HCT116 (cell line): ENCODE measurements at regions not wholly inside any gene's neighbourhood (a gene's known extent, or its start where the extent isn't known, plus 50 kb on each side); places are given as distances from the start of the nearest gene placed in this dataset.

ENCODE experiments used
- CEBPB ChIP-seq: IDR thresholded peaks from 2 replicates; pipeline ENCODE4 v1.6.1; 2012; ENCODE audit warnings: low read depth
- CTCF ChIP-seq, 3 experiments: fragments of 200-600 bp in 1 of 3; sonication (generic) in 1 of 3; IDR thresholded peaks in 2 of 3; conservative IDR thresholded peaks in 1 of 3; 2 replicates each; pipeline ENCODE4 v1.5.1; 2012 to 2017; ENCODE audit warnings: low read depth in 2 of 3, low read length in 2 of 3, antibody characterized with exemption in 1 of 3, borderline replicate concordance in 1 of 3, control low read depth in 1 of 3, mild to moderate bottlenecking in 1 of 3, mixed read lengths in 1 of 3, mixed run types in 1 of 3, moderate library complexity in 1 of 3; ENCODE audit not compliant: insufficient read depth in 1 of 3
- EGR1 ChIP-seq: IDR thresholded peaks from 2 replicates; pipeline ENCODE4 v1.6.1; 2012; ENCODE audit warnings: low read depth
- EZH2 ChIP-seq: fragments of 200-600 bp; sonication (generic); IDR thresholded peaks from 2 replicates; pipeline ENCODE4 v1.6.1; 2017; ENCODE audit warnings: antibody characterized with exemption, mixed run types
- MAX ChIP-seq: IDR thresholded peaks from 2 replicates; pipeline ENCODE4 v1.6.1; 2012
- POLR2A ChIP-seq: IDR thresholded peaks from 2 replicates; pipeline ENCODE4 v1.7.0; 2011; ENCODE audit warnings: borderline replicate concordance; ENCODE audit not compliant: insufficient read depth, insufficient read length; ENCODE audit errors: extremely low read depth
- POLR2AphosphoS5 ChIP-seq: IDR thresholded peaks from 2 replicates; pipeline ENCODE4 v1.6.1; 2011; ENCODE audit warnings: mild to moderate bottlenecking, low read depth, low read length, moderate library complexity
- REST ChIP-seq: IDR thresholded peaks from 2 replicates; pipeline ENCODE4 v1.6.1; 2012; ENCODE audit warnings: low read depth
- SIN3A ChIP-seq: IDR thresholded peaks from 2 replicates; pipeline ENCODE4 v1.6.1; 2012; ENCODE audit warnings: low read depth
- YY1 ChIP-seq: IDR thresholded peaks from 2 replicates; pipeline ENCODE4 v1.6.1; 2011; ENCODE audit warnings: low read length, low read depth, moderate library complexity, mild to moderate bottlenecking; ENCODE audit not compliant: insufficient replicate concordance; ENCODE audit errors: extremely low read depth
- ZBTB33 ChIP-seq: IDR thresholded peaks from 2 replicates; pipeline ENCODE4 v1.6.1; 2011; ENCODE audit warnings: mild to moderate bottlenecking, low read length, moderate library complexity; ENCODE audit not compliant: insufficient replicate concordance; ENCODE audit errors: extremely low read depth
- ZFX ChIP-seq: fragments of 450-650 bp; IDR thresholded peaks from 2 replicates; pipeline ENCODE4 v1.6.1; 2017
- ZNF274 ChIP-seq: fragments of 200-500 bp; sonication (Bioruptor generic); IDR thresholded peaks from 2 replicates; pipeline ENCODE4 v1.6.1; 2014; ENCODE audit warnings: mild to moderate bottlenecking, low read depth, low read length, inconsistent platforms

DNA sequence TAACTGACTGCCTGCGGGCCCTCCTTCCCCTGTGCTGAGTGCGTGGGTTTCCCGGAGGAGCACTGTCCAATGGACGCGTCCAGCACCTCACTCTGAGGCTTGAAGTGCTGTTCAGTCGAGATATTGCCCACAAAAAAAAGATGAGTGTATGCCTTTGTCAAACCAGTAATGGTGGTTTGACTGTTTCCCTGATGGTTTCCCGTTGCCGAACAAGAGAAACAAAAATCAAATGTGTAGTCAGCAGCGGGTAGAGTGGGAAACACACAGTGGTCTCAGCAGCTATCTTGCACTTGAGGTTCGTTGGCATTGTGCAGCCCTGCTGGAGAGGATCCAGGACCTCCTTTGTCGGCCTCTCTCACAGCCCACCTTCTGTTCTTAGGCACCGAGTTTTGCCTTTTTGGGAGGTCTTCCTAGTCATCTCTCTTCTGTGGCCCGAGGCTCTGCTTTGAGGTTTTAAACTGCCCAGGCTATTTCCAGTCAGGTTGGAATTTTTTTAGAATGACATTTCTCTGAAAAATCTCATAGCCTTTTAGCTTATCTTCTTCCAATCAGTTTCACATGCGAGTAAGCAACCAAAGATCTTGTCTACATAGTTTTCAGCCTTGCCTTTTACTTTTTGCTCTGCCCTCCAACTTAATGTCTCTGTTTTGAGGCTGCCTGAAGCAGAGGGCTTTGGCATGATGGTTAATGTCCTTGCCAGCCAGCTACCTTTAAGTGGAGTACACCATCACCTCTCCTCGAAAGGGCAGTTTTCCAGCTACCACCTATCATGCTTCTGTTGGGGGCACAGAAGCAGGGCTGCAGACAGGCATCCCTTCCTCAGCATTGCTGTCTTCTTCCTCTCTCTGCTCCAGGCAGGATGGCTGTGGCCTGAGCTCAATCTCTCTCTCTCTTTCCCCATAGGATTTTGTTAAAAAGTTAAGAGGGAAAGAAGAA lies 132.3 kb downstream of the URB2 start:
- no peak for TF ChIP-seq CTCF (IDR thresholded peaks at IDR 0.05 in 2 of 3, conservative IDR thresholded peaks at IDR 0.05 in 1 of 3; ENCODE audit: borderline replicate concordance in 1 of 3, insufficient read depth in 1 of 3, low read depth in 2 of 3, low read length in 2 of 3)
- no peak for TF ChIP-seq MAX
- no peak for TF ChIP-seq CEBPB
- TF ChIP-seq POLR2AphosphoS5, result no peak
- TF ChIP-seq EZH2, result no peak
- TF ChIP-seq EGR1, result no peak
- TF ChIP-seq POLR2A, result no peak
- TF ChIP-seq REST, result no peak
- TF ChIP-seq ZBTB33, result no peak
- TF ChIP-seq YY1, result no peak
- TF ChIP-seq SIN3A, result no peak
- TF ChIP-seq ZFX, result no peak
- no peak for TF ChIP-seq ZNF274
